H1 (cell line): ENCODE measurements at regions not wholly inside any gene's neighbourhood (a gene's known extent, or its start where the extent isn't known, plus 50 kb on each side); places are given as distances from the start of the nearest gene placed in this dataset.

ENCODE experiments used
- CREB1 ChIP-seq: IDR thresholded peaks from 2 replicates; pipeline ENCODE4 v1.6.1; 2012; ENCODE audit warnings: inconsistent platforms
- MAX ChIP-seq: IDR thresholded peaks from 2 replicates; pipeline ENCODE4 v1.6.1; 2012; ENCODE audit warnings: inconsistent platforms
- POLR2A ChIP-seq, 2 experiments: IDR thresholded peaks; 1 replicate in 1 of 2; 2 replicates in 1 of 2; pipeline ENCODE4 v1.6.1; 2011; ENCODE audit warnings: low read depth in 2 of 2, low read length in 2 of 2, mild to moderate bottlenecking in 2 of 2; ENCODE audit errors: control extremely low read depth in 1 of 2
- RNF2 ChIP-seq: fragments of 200-900, 300-1000 bp; sonication (generic); IDR thresholded peaks from 2 replicates; pipeline ENCODE4 v1.7.1; 2016; ENCODE audit warnings: borderline replicate concordance, low read depth, mild to moderate bottlenecking, antibody characterized with exemption, low read length; ENCODE audit not compliant: poor library complexity, severe bottlenecking; ENCODE audit errors: missing control alignments
- SIRT6 ChIP-seq: IDR thresholded peaks from one replicate; pipeline ENCODE4 v1.7.1; 2012; ENCODE audit warnings: low read length, inconsistent platforms
- ZNF274 ChIP-seq: IDR thresholded peaks from 2 replicates; pipeline ENCODE4 v1.7.0; 2012; ENCODE audit warnings: low read length, borderline replicate concordance; ENCODE audit errors: extremely low read depth

- TF ChIP-seq SIRT6 (no peak), POLR2A (IDR thresholded peaks at IDR 0.05; ENCODE audit: control extremely low read depth in 1 of 2, low read depth in 2 of 2, low read length in 2 of 2) (no peak), ZNF274 (no peak), RNF2 (no peak), MAX (no peak), CREB1 (no peak)
These were observed 306.2 kb upstream of the CXCR4 start for GRCh38 chr2:136424112-136424511.
